Ectodermal cell (in vitro differentiated cells): ENCODE measurements at regions not wholly inside any gene's neighbourhood (a gene's known extent, or its start where the extent isn't known, plus 50 kb on each side); places are given as distances from the start of the nearest gene placed in this dataset.

ENCODE experiments used
- H3K27ac ChIP-seq: 2 replicates; pipeline ENCODE4 v1.7.0; 2013; ENCODE audit warnings: mild to moderate bottlenecking, low read depth, low read length; ENCODE audit not compliant: insufficient read depth, poor library complexity, severe bottlenecking
- H3K27me3 ChIP-seq: 2 replicates; pipeline ENCODE4 v1.7.0; 2013; ENCODE audit warnings: mild to moderate bottlenecking, low read length; ENCODE audit not compliant: insufficient read depth, control insufficient read depth, poor library complexity, severe bottlenecking
- H3K36me3 ChIP-seq: one replicate; pipeline ENCODE4 v1.7.0; 2013; ENCODE audit warnings: low read length; ENCODE audit not compliant: control insufficient read depth, insufficient read depth
- H3K4me1 ChIP-seq: one replicate; pipeline ENCODE4 v1.7.0; 2013; ENCODE audit warnings: low read length; ENCODE audit not compliant: control insufficient read depth, insufficient read depth
- H3K4me3 ChIP-seq: 2 replicates; pipeline ENCODE4 v1.7.0; 2013; ENCODE audit warnings: low read depth, low read length, control low read depth; ENCODE audit not compliant: insufficient read depth
- H3K9me3 ChIP-seq: 2 replicates; pipeline ENCODE4 v1.7.0; 2013; ENCODE audit warnings: mild to moderate bottlenecking, low read length, moderate library complexity; ENCODE audit not compliant: control insufficient read depth
- WGBS, 2 experiments: methylation state at CpG; one replicate each; pipeline ENCODE4 v1.1.7; 2013; ENCODE audit warnings: missing lambda C conversion rate in 2 of 2; 5-methylcytosine and 5-hydroxymethylcytosine counted together

GRCh38 chr11:119909495-119909894, 180.5 kb upstream of the NECTIN1 start:
- no peaks in the 10 kb centered on the region for H3K27me3 ChIP-seq
- no peaks in the 10 kb centered on the region for H3K36me3 ChIP-seq
- H3K4me1 ChIP-seq: peaks cover 13% of the 10 kb centered on the region
- H3K4me3 ChIP-seq: no peak overlapping the region
- 94 to 95% methylated on average over 9 of the region's 9 CpGs for WGBS, 2 experiments
- no peaks in the 10 kb centered on the region for H3K9me3 ChIP-seq
- H3K27ac ChIP-seq: no peak overlapping the region

GRCh38 chr11:119909077-119909476, 180.1 kb upstream of the NECTIN1 start:
- Histone ChIP-seq H3K27me3 (no peaks in the 10 kb centered on the region), H3K4me1 (peaks cover 13% of the 10 kb centered on the region), H3K4me3 (no peak overlapping the region), H3K9me3 (no peaks in the 10 kb centered on the region), H3K27ac (no peak overlapping the region), H3K36me3 (no peaks in the 10 kb centered on the region)
- 94 to 95% methylated on average over 1 of the region's 2 CpGs for WGBS, 2 experiments

- no peak overlapping the region for H3K4me3 ChIP-seq
- H3K36me3 ChIP-seq: no peaks in the 10 kb centered on the region
- H3K9me3 ChIP-seq: no peaks in the 10 kb centered on the region
- 84 to 94% methylated on average over 6 of the region's 6 CpGs for WGBS, 2 experiments
- H3K27ac ChIP-seq: no peak overlapping the region
- no peaks in the 10 kb centered on the region for H3K27me3 ChIP-seq
- peaks cover 13% of the 10 kb centered on the region for H3K4me1 ChIP-seq
Observed at GRCh38 chr11:119908573-119908904, 179.5 kb upstream of the NECTIN1 start.

GRCh38 chr11:119907878-119908572, 179.0 kb upstream of the NECTIN1 start:
- H3K9me3 ChIP-seq: no peaks in the 10 kb centered on the region
- no peak overlapping the region for H3K27ac ChIP-seq
- H3K4me3 ChIP-seq: no peak overlapping the region
- H3K27me3 ChIP-seq: no peaks in the 10 kb centered on the region
- H3K4me1 ChIP-seq: peaks cover 13% of the 10 kb centered on the region
- WGBS, 2 experiments: 68 to 70% methylated on average over 13 to 14 of the region's 14 CpGs
- no peaks in the 10 kb centered on the region for H3K36me3 ChIP-seq

GRCh38 chr11:119907122-119907851, 178.3 kb upstream of the NECTIN1 start:
- 88% methylated on average over 10 of the region's 10 CpGs for WGBS, 2 experiments
- no peaks in the 10 kb centered on the region for H3K27me3 ChIP-seq
- H3K27ac ChIP-seq: no peak overlapping the region
- H3K9me3 ChIP-seq: no peaks in the 10 kb centered on the region
- no peak overlapping the region for H3K4me3 ChIP-seq
- H3K36me3 ChIP-seq: no peaks in the 10 kb centered on the region
- H3K4me1 ChIP-seq: peaks cover 13% of the 10 kb centered on the region

DNA sequence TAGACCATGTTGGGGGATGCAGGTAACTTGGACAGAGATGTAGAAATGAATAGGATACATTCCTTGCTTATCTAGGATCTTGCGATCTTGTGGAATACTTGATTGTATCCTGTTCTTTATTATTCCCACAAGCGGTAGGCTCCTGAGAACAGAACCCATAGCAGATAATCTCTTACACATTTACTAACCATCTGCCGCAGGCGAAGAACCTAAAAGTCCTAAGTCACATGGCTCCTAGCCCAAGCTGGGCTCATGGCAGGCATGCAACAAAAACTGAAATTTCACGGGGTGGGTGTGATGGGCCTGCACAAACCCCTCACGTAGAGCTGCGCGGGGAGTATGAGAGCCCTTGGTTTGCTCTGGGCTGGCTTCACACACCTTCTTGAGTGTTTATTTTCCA, 177.4 kb upstream of the NECTIN1 start:
- WGBS, 2 experiments: 94 to 96% methylated on average over 8 of the region's 8 CpGs
- H3K36me3 ChIP-seq: no peaks in the 10 kb centered on the region
- no peaks in the 10 kb centered on the region for H3K9me3 ChIP-seq
- H3K4me1 ChIP-seq: peaks cover 13% of the 10 kb centered on the region
- H3K27ac ChIP-seq: no peak overlapping the region
- no peak overlapping the region for H3K4me3 ChIP-seq
- no peaks in the 10 kb centered on the region for H3K27me3 ChIP-seq

GRCh38 chr11:119905162-119905561, 176.2 kb upstream of the NECTIN1 start:
- Histone ChIP-seq H3K27ac (no peak overlapping the region), H3K4me3 (no peak overlapping the region), H3K4me1 (peaks cover 13% of the 10 kb centered on the region), H3K36me3 (no peaks in the 10 kb centered on the region), H3K9me3 (no peaks in the 10 kb centered on the region), H3K27me3 (no peaks in the 10 kb centered on the region)
- WGBS, 2 experiments: 91 to 93% methylated on average over 4 of the region's 4 CpGs

DNA sequence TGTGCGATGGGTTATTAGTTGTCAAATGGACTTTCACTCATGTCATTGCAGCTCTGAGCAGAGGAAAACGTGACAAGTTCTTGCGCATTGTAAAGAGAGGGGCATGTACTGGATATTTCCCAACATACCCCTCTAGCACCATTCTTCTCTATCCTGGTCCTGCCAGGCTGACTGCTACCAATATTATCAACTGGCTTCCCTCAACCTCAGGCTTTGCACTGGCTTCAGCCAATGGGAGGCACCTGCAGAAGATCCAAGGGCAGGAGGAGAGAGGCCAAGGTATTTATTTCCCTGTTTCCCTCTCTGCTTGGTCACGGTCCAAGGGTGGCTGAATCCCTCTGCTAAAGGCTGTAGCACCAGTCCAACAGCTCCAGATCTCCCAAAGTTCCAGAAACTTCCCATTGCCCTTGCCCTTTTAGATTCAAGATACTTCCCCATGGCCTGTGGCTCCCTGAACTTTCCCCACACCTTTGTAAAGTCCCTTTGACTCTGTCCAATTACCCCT, 175.6 kb upstream of the NECTIN1 start:
- Histone ChIP-seq H3K27me3 (no peaks in the 10 kb centered on the region), H3K36me3 (no peaks in the 10 kb centered on the region)
- WGBS, 2 experiments: 94 to 97% methylated on average over 4 of the region's 4 CpGs

GRCh38 chr11:119903821-119904220, 174.8 kb upstream of the NECTIN1 start:
- Histone ChIP-seq H3K27me3 (no peaks in the 10 kb centered on the region), H3K27ac (no peak overlapping the region), H3K36me3 (no peaks in the 10 kb centered on the region), H3K9me3 (no peaks in the 10 kb centered on the region), H3K4me1 (peaks cover 13% of the 10 kb centered on the region), H3K4me3 (no peak overlapping the region)
- WGBS, 2 experiments: 80 to 90% methylated on average over 8 of the region's 8 CpGs

More for the DNA sequence above, 175.6 kb upstream of the NECTIN1 start:
- Histone ChIP-seq H3K4me3 (no peak overlapping the region), H3K9me3 (no peaks in the 10 kb centered on the region), H3K27ac (no peak overlapping the region), H3K4me1 (peaks cover 13% of the 10 kb centered on the region)

- H3K4me1 ChIP-seq: peaks cover 13% of the 10 kb centered on the region
- no peaks in the 10 kb centered on the region for H3K36me3 ChIP-seq
- no peaks in the 10 kb centered on the region for H3K9me3 ChIP-seq
- no peak overlapping the region for H3K27ac ChIP-seq
- H3K4me3 ChIP-seq: no peak overlapping the region
- 70 to 73% methylated on average over 4 to 5 of the region's 5 CpGs for WGBS, 2 experiments
- H3K27me3 ChIP-seq: no peaks in the 10 kb centered on the region
Observed at GRCh38 chr11:119903389-119903788, 174.4 kb upstream of the NECTIN1 start.
